MCF 10A (cell line): ENCODE measurements at regions not wholly inside any gene's neighbourhood (a gene's known extent, or its start where the extent isn't known, plus 50 kb on each side); places are given as distances from the start of the nearest gene placed in this dataset.

Source experiments
- BruUV-seq: library from RNA; stranded (reverse); fragments of 400-500 nt; replicated peaks from 2 replicates; lab custom pipeline; 2021; lab: Mats Ljungman, UMichigan
- CTCF ChIA-PET: fragments of 300-600 bp; sonication (Branson Sonifier 250); formaldehyde crosslinking; extraction: SDS; loops from one replicate; lab custom pipeline; 2021; ENCODE audit warnings: antibody characterized with exemption, inconsistent platforms; lab: Yijun Ruan, JAX
- POLR2A ChIA-PET: fragments of 300-600, 350-650 bp; sonication (Branson Sonifier 250); formaldehyde crosslinking; extraction: SDS; loops from one replicate; lab custom pipeline; 2020; ENCODE audit warnings: antibody characterized with exemption, inconsistent platforms; lab: Yijun Ruan, JAX
- DNase-seq: peaks from one replicate; pipeline ENCODE4 v3.0.0-alpha.2; 2018; ENCODE audit not compliant: unreplicated experiment
- H3K27ac Mint-ChIP-seq: one replicate; pipeline ENCODE4 v1.8.0; 2022; ENCODE audit warnings: mild to moderate bottlenecking, low read depth, mixed read lengths; ENCODE audit not compliant: unreplicated experiment
- H3K27me3 Mint-ChIP-seq: one replicate; pipeline ENCODE4 v1.8.0; 2022; ENCODE audit warnings: mixed read lengths; ENCODE audit not compliant: insufficient read depth, unreplicated experiment
- H3K36me3 Mint-ChIP-seq: one replicate; pipeline ENCODE4 v1.8.0; 2022; ENCODE audit warnings: mild to moderate bottlenecking, moderate library complexity, mixed read lengths; ENCODE audit not compliant: insufficient read depth, unreplicated experiment
- H3K4me1 Mint-ChIP-seq: one replicate; pipeline ENCODE4 v1.8.0; 2022; ENCODE audit warnings: mixed read lengths; ENCODE audit not compliant: insufficient read depth, unreplicated experiment
- H3K4me3 Mint-ChIP-seq: one replicate; pipeline ENCODE4 v1.8.0; 2022; ENCODE audit warnings: mild to moderate bottlenecking, moderate library complexity, mixed read lengths; ENCODE audit not compliant: unreplicated experiment
- H3K9me3 Mint-ChIP-seq: one replicate; pipeline ENCODE4 v1.8.0; 2022; ENCODE audit warnings: mixed read lengths; ENCODE audit not compliant: unreplicated experiment
- CTCF ChIP-seq: fragments of 200-600 bp; IDR thresholded peaks from one replicate; pipeline ENCODE4 v1.8.0; 2022; ENCODE audit warnings: antibody characterized with exemption, mild to moderate bottlenecking; ENCODE audit not compliant: unreplicated experiment
- intact Hi-C: fragments of 100-400 bp; cut with micrococcal nuclease; formaldehyde crosslinking; loops from 2 replicates; pipeline ENCODE4 v1.14.1; 2022

- DNase-seq = no peak
- CTCF ChIA-PET = no interaction called here
- no peak for TF ChIP-seq CTCF
Observed at GRCh38 chr10:36624551-36625100, 500.8 kb upstream of the ANKRD30A start.

GRCh38 chr10:36621346-36621745, 504.1 kb upstream of the ANKRD30A start:
- H3K27ac Mint-ChIP-seq = no peak overlapping the region
- intact Hi-C loops = no loop called here
- H3K9me3 Mint-ChIP-seq = peaks cover 6% of the 10 kb centered on the region
- no peak for TF ChIP-seq CTCF
- BruUV-seq = no TSS peak
- no peaks in the 10 kb centered on the region for H3K4me1 Mint-ChIP-seq
- no peaks in the 10 kb centered on the region for H3K36me3 Mint-ChIP-seq
- H3K27me3 Mint-ChIP-seq = no peaks in the 10 kb centered on the region
- H3K4me3 Mint-ChIP-seq = no peak overlapping the region
- ChIA-PET CTCF (interaction anchor here (1.1 kb wide), 1 partner anchor 10 kb away, joined by 3 read pairs; no protein-coding TSS in a partner anchor), POLR2A (no interaction called here)
- DNase-seq = no peak

More at GRCh38 chr10:36624551-36625100, 500.8 kb upstream of the ANKRD30A start:
- Mint-ChIP-seq H3K4me3 (no peak overlapping the region), H3K27me3 (no peaks in the 10 kb centered on the region), H3K36me3 (no peaks in the 10 kb centered on the region), H3K4me1 (no peaks in the 10 kb centered on the region), H3K27ac (no peak overlapping the region), H3K9me3 (peaks cover 6% of the 10 kb centered on the region)
- POLR2A ChIA-PET = interaction anchor here (0.6 kb wide), 1 partner anchor 156 kb away, joined by 7 read pairs; no protein-coding TSS in a partner anchor
- no TSS peak for BruUV-seq
- intact Hi-C loops = no loop called here

DNA sequence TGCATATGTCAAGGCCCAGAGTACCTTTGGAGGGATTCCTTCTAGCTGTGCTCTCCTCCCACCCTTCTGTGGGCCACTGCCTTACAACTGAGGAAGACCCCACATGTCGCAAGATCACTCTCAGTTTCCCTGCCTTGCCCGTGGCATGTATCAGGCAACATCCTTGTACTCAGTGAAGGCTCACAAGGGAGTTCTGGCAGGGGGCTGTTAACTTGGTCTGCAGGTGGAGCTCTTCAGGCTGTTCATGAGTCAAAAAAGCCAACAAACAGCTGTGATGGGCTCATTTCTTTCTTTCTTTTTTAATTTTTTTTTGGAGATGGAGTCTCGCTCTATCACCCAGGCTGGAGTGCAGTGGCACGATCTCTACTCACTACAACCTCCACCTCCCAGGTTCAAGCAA, 513.0 kb upstream of the ANKRD30A start:
- POLR2A ChIA-PET = no interaction called here
- Mint-ChIP-seq H3K9me3 (no peaks in the 10 kb centered on the region), H3K27ac (no peak overlapping the region), H3K36me3 (no peaks in the 10 kb centered on the region), H3K4me3 (no peak overlapping the region), H3K4me1 (peaks cover 5% of the 10 kb centered on the region), H3K27me3 (no peaks in the 10 kb centered on the region)
- no TSS peak for BruUV-seq
- no peak for DNase-seq
- CTCF ChIA-PET = interaction anchor here (0.9 kb wide), 1 partner anchor 9 kb away, joined by 3 read pairs; no protein-coding TSS in a partner anchor
- intact Hi-C loops = no loop called here
- TF ChIP-seq CTCF = no peak

GRCh38 chr10:36608866-36609265, 516.5 kb upstream of the ANKRD30A start:
- DNase-seq = no peak
- Mint-ChIP-seq H3K4me3 (no peak overlapping the region), H3K27ac (no peak overlapping the region), H3K9me3 (no peaks in the 10 kb centered on the region), H3K4me1 (peaks cover 5% of the 10 kb centered on the region), H3K36me3 (no peaks in the 10 kb centered on the region), H3K27me3 (no peaks in the 10 kb centered on the region)
- BruUV-seq = no TSS peak
- intact Hi-C loops = loop anchor here (10.0 kb wide), 1 partner anchor 964 kb away; the partner anchor contains the start of gene FZD8
- no peak for TF ChIP-seq CTCF
- ChIA-PET POLR2A (no interaction called here), CTCF (interaction anchor here (0.6 kb wide), 1 partner anchor 116 kb away, joined by 3 read pairs; no protein-coding TSS in a partner anchor)
